PC-9 (cell line): ENCODE measurements at regions not wholly inside any gene's neighbourhood (a gene's known extent, or its start where the extent isn't known, plus 50 kb on each side); places are given as distances from the start of the nearest gene placed in this dataset.

ENCODE experiments used
- EZH2 ChIP-seq: fragments of 200-600 bp; sonication (generic); IDR thresholded peaks from 2 replicates; pipeline ENCODE4 v1.8.0; 2017; ENCODE audit warnings: antibody characterized with exemption, low read depth
- TF ChIP-seq, protein P1 (sequence below): fragments of 200-600 bp; sonication (generic); conservative IDR thresholded peaks from 2 replicates; pipeline ENCODE4 v1.6.1; 2017; ENCODE audit warnings: mixed run types, antibody characterized with exemption, mild to moderate bottlenecking, moderate library complexity

DNA sequence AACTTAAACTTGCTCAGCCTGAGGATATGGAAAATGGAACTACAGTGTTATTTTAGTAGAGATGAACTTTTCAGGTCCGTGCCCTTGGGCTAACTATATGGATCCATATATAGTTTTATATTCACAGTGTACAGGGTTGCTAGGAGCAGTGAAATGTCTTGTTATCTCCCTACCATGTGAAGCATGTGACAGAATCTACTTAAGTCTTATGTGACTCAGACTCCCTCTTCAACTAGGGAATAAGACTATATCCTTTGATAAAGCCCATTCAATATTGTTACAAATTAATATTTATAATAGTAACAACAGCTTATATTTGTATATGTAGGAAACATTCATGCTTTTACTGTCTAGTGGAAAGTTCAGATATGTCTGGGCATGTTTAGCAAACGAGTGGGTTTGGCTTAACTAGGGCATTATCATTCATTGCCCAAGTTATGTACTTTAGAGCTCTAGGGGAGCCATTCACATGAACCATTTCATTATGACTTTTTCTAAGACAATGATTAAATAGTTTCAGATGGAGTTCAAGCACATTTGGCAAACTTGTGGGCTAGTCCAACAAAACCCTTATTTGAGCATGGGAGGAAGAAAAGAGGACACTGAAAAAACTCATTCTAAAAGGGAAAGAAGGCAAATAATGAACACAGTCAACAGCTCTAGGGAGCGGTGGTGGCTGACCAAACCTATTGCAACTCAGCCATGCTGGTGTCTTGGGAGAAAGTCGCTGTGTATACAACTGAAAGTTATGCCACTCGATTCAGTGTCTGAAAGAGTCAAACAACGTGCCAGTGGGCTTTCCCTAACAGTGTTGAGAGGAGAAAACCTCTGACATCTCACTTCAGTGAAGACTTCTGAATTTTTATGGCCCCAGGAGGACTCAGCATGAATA lies 305.9 kb upstream of the G2E3 start:
- TF ChIP-seq, protein P1, sequence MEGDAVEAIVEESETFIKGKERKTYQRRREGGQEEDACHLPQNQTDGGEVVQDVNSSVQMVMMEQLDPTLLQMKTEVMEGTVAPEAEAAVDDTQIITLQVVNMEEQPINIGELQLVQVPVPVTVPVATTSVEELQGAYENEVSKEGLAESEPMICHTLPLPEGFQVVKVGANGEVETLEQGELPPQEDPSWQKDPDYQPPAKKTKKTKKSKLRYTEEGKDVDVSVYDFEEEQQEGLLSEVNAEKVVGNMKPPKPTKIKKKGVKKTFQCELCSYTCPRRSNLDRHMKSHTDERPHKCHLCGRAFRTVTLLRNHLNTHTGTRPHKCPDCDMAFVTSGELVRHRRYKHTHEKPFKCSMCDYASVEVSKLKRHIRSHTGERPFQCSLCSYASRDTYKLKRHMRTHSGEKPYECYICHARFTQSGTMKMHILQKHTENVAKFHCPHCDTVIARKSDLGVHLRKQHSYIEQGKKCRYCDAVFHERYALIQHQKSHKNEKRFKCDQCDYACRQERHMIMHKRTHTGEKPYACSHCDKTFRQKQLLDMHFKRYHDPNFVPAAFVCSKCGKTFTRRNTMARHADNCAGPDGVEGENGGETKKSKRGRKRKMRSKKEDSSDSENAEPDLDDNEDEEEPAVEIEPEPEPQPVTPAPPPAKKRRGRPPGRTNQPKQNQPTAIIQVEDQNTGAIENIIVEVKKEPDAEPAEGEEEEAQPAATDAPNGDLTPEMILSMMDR, result no peak
- no peak for TF ChIP-seq EZH2
